Ishikawa (cell line): ENCODE measurements at regions not wholly inside any gene's neighbourhood (a gene's known extent, or its start where the extent isn't known, plus 50 kb on each side); places are given as distances from the start of the nearest gene placed in this dataset.

Source experiments
- CEBPB ChIP-seq: IDR thresholded peaks from 2 replicates; pipeline ENCODE4 v1.6.1; 2012
- CREB1 ChIP-seq: IDR thresholded peaks from 2 replicates; pipeline ENCODE4 v1.6.1; 2012; ENCODE audit warnings: low read depth
- EGR1 ChIP-seq: IDR thresholded peaks from 2 replicates; pipeline ENCODE4 v1.6.1; 2012
- EP300 ChIP-seq: IDR thresholded peaks from 2 replicates; pipeline ENCODE4 v1.6.1; 2012; ENCODE audit warnings: borderline replicate concordance
- FOXM1 ChIP-seq: IDR thresholded peaks from 2 replicates; pipeline ENCODE4 v1.6.1; 2012; ENCODE audit warnings: low read depth, borderline replicate concordance
- MAX ChIP-seq: IDR thresholded peaks from 2 replicates; pipeline ENCODE4 v1.6.1; 2012
- NFIC ChIP-seq: IDR thresholded peaks from 2 replicates; pipeline ENCODE4 v1.6.1; 2012
- RAD21 ChIP-seq: IDR thresholded peaks from 2 replicates; pipeline ENCODE4 v1.6.1; 2012; ENCODE audit warnings: low read depth
- REST ChIP-seq: IDR thresholded peaks from 2 replicates; pipeline ENCODE4 v1.6.1; 2012; ENCODE audit warnings: low read depth, mild to moderate bottlenecking
- TAF1 ChIP-seq: IDR thresholded peaks from 2 replicates; pipeline ENCODE4 v1.6.1; 2012; ENCODE audit warnings: low read depth, mild to moderate bottlenecking
- TCF12 ChIP-seq: IDR thresholded peaks from 2 replicates; pipeline ENCODE4 v1.6.1; 2012; ENCODE audit warnings: low read depth
- TEAD4 ChIP-seq: IDR thresholded peaks from 2 replicates; pipeline ENCODE4 v1.6.1; 2012
- YY1 ChIP-seq: IDR thresholded peaks from 2 replicates; pipeline ENCODE4 v1.6.1; 2012; ENCODE audit warnings: low read depth
- ZBTB7A ChIP-seq: IDR thresholded peaks from 2 replicates; pipeline ENCODE4 v1.6.1; 2012; ENCODE audit warnings: low read depth
- TF ChIP-seq, protein P1 (sequence below): IDR thresholded peaks from 2 replicates; pipeline ENCODE4 v1.6.1; 2012

DNA sequence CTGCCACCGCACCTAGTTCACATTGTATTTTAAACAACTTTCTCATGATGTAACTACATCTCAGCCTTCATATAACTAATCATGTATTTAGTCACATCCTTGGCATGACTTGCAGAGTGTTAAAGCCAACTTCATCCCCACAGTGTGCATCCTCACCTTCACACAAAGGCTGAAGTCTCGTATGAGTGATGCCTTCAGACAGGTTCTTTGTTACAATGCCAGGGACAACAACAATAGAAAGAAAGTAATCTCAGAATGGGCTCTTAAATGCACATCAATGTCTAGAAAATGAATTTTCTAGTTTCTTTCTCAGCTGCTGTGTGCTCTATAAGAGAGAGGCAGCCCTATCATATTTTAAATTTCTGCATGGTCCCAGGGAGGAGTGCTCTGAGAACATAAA lies 221.3 kb downstream of the DIO2 start:
- TF ChIP-seq, protein P1, sequence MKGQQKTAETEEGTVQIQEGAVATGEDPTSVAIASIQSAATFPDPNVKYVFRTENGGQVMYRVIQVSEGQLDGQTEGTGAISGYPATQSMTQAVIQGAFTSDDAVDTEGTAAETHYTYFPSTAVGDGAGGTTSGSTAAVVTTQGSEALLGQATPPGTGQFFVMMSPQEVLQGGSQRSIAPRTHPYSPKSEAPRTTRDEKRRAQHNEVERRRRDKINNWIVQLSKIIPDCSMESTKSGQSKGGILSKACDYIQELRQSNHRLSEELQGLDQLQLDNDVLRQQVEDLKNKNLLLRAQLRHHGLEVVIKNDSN = no peak
- no peak for TF ChIP-seq CEBPB
- no peak for TF ChIP-seq TEAD4

DNA sequence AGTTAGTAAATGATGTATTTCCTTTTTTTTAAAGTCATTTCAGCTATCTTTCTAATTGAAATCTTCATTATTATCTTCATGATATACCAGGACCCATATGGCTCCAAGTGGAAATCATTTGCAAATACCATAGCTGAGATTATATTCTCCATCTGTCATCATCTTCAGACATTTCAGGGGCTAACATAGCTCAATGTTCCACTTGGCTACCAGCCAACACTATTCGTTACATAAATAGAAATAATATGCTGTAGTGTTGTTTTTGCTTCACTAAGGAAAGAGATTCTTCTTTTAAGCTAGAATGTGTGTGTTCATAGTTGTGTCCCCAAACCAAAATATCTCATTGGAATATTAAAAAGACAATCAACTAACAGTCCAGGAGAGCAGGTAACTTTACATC lies 225.1 kb downstream of the DIO2 start:
- no peak for TF ChIP-seq MAX
- no peak for TF ChIP-seq TEAD4
- TF ChIP-seq RAD21 = no peak
- TF ChIP-seq, protein P1 = no peak
- no peak for TF ChIP-seq CEBPB
- no peak for TF ChIP-seq YY1
- TF ChIP-seq REST = no peak
- TF ChIP-seq NFIC = no peak
- no peak for TF ChIP-seq EP300
- no peak for TF ChIP-seq CREB1
- no peak for TF ChIP-seq TCF12
- no peak for TF ChIP-seq FOXM1
- TF ChIP-seq TAF1 = no peak
- no peak for TF ChIP-seq ZBTB7A
- no peak for TF ChIP-seq EGR1

- no peak for TF ChIP-seq EP300
- no peak for TF ChIP-seq TAF1
- no peak for TF ChIP-seq YY1
- no peak for TF ChIP-seq CEBPB
- TF ChIP-seq REST = no peak
- no peak for TF ChIP-seq EGR1
Measured at GRCh38 chr14:79972230-79972629, 239.1 kb downstream of the DIO2 start.

GRCh38 chr14:79971330-79971729 lies 240.0 kb downstream of the DIO2 start:
- TF ChIP-seq YY1 (no peak), TCF12 (no peak)

DNA sequence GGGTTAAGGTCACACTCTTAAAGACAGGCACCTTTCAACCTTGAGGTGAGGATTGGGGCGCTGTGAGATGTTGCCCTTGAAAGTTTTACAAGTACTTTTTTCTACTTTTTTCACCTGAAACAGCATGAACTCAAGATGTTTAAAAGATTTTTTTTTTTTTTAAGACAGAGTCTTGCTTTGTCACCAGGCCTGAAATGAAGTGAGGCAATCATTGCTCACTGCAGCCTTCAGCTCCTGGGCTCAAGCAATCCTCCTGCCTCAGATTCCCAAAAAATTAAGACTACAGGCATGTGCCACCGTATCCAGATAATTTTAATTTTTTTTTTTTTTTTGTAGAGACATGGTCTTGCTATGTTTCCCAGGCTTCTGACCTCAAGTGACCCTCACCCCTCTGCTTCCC lies 243.9 kb downstream of the DIO2 start:
- TF ChIP-seq EGR1 (no peak), TAF1 (no peak), ZBTB7A (no peak), TEAD4 (no peak), CREB1 (no peak), RAD21 (no peak), EP300 (no peak)

DNA sequence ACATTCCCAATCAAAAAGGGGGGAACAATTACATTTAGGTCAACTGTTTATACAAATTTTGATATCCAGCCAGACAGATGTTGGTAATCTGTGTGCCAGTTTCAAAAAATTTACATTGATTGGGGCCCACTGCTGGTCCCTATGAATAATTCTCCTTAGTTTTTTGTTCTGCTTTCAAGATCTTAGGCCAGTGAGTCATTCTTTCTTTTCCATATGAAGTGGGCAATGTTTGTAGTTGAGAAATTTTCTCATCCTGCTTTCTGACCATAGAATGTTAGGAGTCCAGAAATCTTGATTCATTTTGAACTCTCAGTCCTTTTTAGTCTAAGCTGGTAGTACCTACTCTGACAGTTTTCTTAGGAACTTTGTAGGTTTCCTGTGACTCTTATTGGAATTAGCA lies 244.3 kb downstream of the DIO2 start:
- TF ChIP-seq TEAD4 (no peak), MAX (no peak), YY1 (no peak), NFIC (no peak), RAD21 (no peak), TCF12 (no peak), CREB1 (no peak), REST (no peak), EP300 (no peak), EGR1 (no peak)
